ENCODE measurements at regions not wholly inside any gene's neighbourhood (a gene's known extent, or its start where the extent isn't known, plus 50 kb on each side); places are given as distances from the start of the nearest gene placed in this dataset.

- TF ChIP-seq CTCF (IDR thresholded peaks at IDR 0.05; ENCODE audit: low read depth, low read length, missing control alignments), result no peak
- H3K27me3 ChIP-seq (replicated peaks), result no peaks in the 10 kb centered on the region
- H3K36me3 ChIP-seq (replicated peaks), result no peaks in the 10 kb centered on the region
- peak; percentile 17 for DNase-seq
- in situ Hi-C loops (cut with HindIII; ENCODE audit: low pct_ligation_motif_present, low sequenced_read_pairs), result no loop called here
- H3K4me3 ChIP-seq (ENCODE audit: low read depth, low read length), result no peak overlapping the region
- no peak overlapping the region for H3K27ac ChIP-seq
Measured at GRCh38 chr10:78254013-78254412, 220.3 kb downstream of the RPS24 start.

- peak overlapping the region; percentile 32 for H3K27ac ChIP-seq
- no peak for DNase-seq
- H3K36me3 ChIP-seq (replicated peaks), result no peaks in the 10 kb centered on the region
- no peak for TF ChIP-seq CTCF (IDR thresholded peaks at IDR 0.05; ENCODE audit: low read depth, low read length, missing control alignments)
- no peaks in the 10 kb centered on the region for H3K27me3 ChIP-seq (replicated peaks)
- no peak overlapping the region for H3K4me3 ChIP-seq (ENCODE audit: low read depth, low read length)
- in situ Hi-C loops (cut with HindIII; ENCODE audit: low pct_ligation_motif_present, low sequenced_read_pairs), result no loop called here
Measured at GRCh38 chr10:78255214-78255613, 221.6 kb downstream of the RPS24 start.

- DNase-seq, result peak; percentile 95
- H3K27me3 ChIP-seq (replicated peaks), result no peaks in the 10 kb centered on the region
- no peaks in the 10 kb centered on the region for H3K36me3 ChIP-seq (replicated peaks)
- H3K27ac ChIP-seq, result peak overlapping the region; percentile 49
- no peak overlapping the region for H3K4me3 ChIP-seq (ENCODE audit: low read depth, low read length)
- no peak for TF ChIP-seq CTCF (IDR thresholded peaks at IDR 0.05; ENCODE audit: low read depth, low read length, missing control alignments)
- in situ Hi-C loops (cut with HindIII; ENCODE audit: low pct_ligation_motif_present, low sequenced_read_pairs), result no loop called here
Measured at GRCh38 chr10:78255796-78256638, 222.4 kb downstream of the RPS24 start.

- DNase-seq, result no peak
- no peak for TF ChIP-seq CTCF (IDR thresholded peaks at IDR 0.05; ENCODE audit: low read depth, low read length, missing control alignments)
- Histone ChIP-seq H3K27me3 (replicated peaks) (no peaks in the 10 kb centered on the region), H3K36me3 (replicated peaks) (no peaks in the 10 kb centered on the region), H3K27ac (no peak overlapping the region), H3K4me3 (ENCODE audit: low read depth, low read length) (no peak overlapping the region)
- in situ Hi-C loops (cut with HindIII; ENCODE audit: low pct_ligation_motif_present, low sequenced_read_pairs), result no loop called here
Measured at GRCh38 chr10:78258323-78259030, 224.8 kb downstream of the RPS24 start.

- no peaks in the 10 kb centered on the region for H3K36me3 ChIP-seq (replicated peaks)
- H3K27ac ChIP-seq, result no peak overlapping the region
- no peak overlapping the region for H3K4me3 ChIP-seq (ENCODE audit: low read depth, low read length)
- in situ Hi-C loops (cut with HindIII; ENCODE audit: low pct_ligation_motif_present, low sequenced_read_pairs), result no loop called here
- TF ChIP-seq CTCF (IDR thresholded peaks at IDR 0.05; ENCODE audit: low read depth, low read length, missing control alignments), result no peak
- H3K27me3 ChIP-seq (replicated peaks), result no peaks in the 10 kb centered on the region
- no peak for DNase-seq
Measured at GRCh38 chr10:78259391-78259790, 225.7 kb downstream of the RPS24 start.

All from brain microvascular endothelial cell (primary cell).